ENCODE measurements at regions not wholly inside any gene's neighbourhood (a gene's known extent, or its start where the extent isn't known, plus 50 kb on each side); places are given as distances from the start of the nearest gene placed in this dataset.

DNA sequence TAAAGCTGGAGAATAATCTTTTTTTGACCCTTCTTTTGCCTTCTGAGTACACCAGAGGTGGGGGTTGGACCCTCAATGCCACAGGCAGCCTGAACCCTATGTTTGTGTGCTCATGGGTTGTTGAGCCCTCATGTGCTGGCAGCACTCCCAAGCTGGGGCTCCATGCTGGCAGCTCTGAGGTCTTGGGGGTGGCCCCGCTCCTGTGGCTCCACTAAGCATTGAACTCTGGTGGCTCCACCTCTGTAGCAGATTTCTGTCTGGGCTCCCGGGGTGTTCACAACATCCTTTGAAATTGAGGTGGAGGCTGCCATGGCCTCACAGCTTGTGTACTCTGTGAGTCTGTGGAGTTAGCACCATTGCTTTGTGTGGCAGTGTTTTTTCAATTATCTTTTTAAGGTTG is 557.4 kb upstream of the SEL1L start:
- no peak overlapping the region for H3K4me3 ChIP-seq (ENCODE audit: control insufficient read depth, low read depth, low read length)
- no peak for TF ChIP-seq CTCF (IDR thresholded peaks at IDR 0.05; ENCODE audit: control insufficient read depth, insufficient read depth, low read depth, low read length, missing control alignments)
- DNase-seq (ENCODE audit: low read depth) = no peak

DNA sequence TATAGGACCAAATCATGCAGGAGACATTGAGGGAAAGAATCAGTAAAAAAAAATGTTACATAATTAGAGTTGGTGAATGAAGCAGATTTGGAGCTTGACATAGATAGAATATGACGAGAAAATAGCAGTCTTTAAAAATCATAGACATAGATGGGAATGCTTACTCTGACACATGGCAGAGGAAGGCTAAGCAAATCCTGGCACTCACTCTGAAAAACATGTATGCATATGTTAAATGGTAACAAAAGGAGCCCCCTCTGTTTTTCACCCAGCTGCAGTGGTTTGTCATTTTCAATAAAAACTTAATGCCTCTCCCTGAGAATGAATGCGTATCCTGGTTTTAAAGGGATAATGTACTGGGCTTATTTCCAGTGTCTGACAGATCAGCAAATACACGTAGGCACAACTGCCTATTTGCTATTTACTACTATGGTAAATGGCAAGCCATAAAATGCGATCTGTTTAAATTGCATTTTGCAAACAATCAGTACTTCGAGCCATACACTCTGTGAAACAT is 561.2 kb upstream of the SEL1L start:
- H3K4me3 ChIP-seq (ENCODE audit: control insufficient read depth, low read depth, low read length) = no peak overlapping the region
- TF ChIP-seq CTCF (IDR thresholded peaks at IDR 0.05; ENCODE audit: control insufficient read depth, insufficient read depth, low read depth, low read length, missing control alignments) = no peak
- DNase-seq (ENCODE audit: low read depth) = no peak

GRCh38 chr14:82104013-82104412 is 570.4 kb upstream of the SEL1L start:
- no peak overlapping the region for H3K4me3 ChIP-seq (ENCODE audit: control insufficient read depth, low read depth, low read length)
- TF ChIP-seq CTCF (IDR thresholded peaks at IDR 0.05; ENCODE audit: control insufficient read depth, insufficient read depth, low read depth, low read length, missing control alignments) = no peak
- no peak for DNase-seq (ENCODE audit: low read depth)

- no peak for TF ChIP-seq CTCF (IDR thresholded peaks at IDR 0.05; ENCODE audit: control insufficient read depth, insufficient read depth, low read depth, low read length, missing control alignments)
- H3K4me3 ChIP-seq (ENCODE audit: control insufficient read depth, low read depth, low read length) = no peak overlapping the region
- DNase-seq (ENCODE audit: low read depth) = no peak
These were observed 578.7 kb upstream of the SEL1L start for GRCh38 chr14:82112210-82112839.

DNA sequence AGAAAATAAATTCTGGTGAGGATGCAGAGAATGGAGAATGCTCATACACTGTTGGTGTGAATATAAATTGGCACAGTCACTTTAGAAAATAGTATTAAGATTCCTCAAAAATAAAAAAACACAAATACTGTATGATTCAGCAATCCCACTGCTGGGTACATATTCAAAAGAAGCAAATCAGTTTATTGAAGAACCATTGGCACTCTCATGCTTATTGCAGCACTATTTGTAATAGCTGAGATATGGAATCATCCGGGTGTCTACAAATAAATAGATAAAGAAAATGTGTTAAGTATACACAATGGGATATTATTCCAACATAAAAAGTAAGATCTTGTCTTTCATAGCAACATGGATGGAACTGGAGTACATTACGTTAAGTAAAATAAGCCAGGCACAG is 579.4 kb upstream of the SEL1L start:
- no peak overlapping the region for H3K4me3 ChIP-seq (ENCODE audit: control insufficient read depth, low read depth, low read length)
- TF ChIP-seq CTCF (IDR thresholded peaks at IDR 0.05; ENCODE audit: control insufficient read depth, insufficient read depth, low read depth, low read length, missing control alignments) = no peak
- DNase-seq (ENCODE audit: low read depth) = no peak

DNA sequence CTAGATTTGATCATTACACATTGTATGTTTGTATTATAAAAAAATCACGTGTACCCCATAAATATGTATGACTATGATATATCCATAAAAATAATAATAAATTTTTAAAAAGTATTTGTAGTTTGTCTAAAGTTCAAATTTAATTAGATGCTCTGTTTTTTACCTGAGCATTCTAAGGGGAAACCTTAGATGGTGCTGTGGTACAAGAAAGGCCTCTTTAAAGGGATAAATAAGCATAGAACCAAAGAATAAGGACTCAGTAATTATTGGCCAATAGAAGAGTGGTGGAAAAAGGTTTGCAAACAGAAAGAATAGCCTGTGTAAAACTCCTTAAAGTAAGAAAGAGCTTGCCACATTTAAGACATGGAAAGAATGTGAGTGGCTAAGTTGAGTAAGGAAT is 580.1 kb upstream of the SEL1L start:
- no peak for DNase-seq (ENCODE audit: low read depth)
- no peak overlapping the region for H3K4me3 ChIP-seq (ENCODE audit: control insufficient read depth, low read depth, low read length)
- TF ChIP-seq CTCF (IDR thresholded peaks at IDR 0.05; ENCODE audit: control insufficient read depth, insufficient read depth, low read depth, low read length, missing control alignments) = no peak
